ENCODE measurements at regions not wholly inside any gene's neighbourhood (a gene's known extent, or its start where the extent isn't known, plus 50 kb on each side); places are given as distances from the start of the nearest gene placed in this dataset.
"Not testable (repeated sequence)": the region's sequence is repeated elsewhere in the genome, so short reads cannot be mapped to it uniquely, and the experiment has no call there.

GRCh38 chr4:112003231-112003907 lies 141.9 kb upstream of the FAM241A start:
- DNase-seq (ENCODE audit: low read depth, low spot score), result no peak

GRCh38 chr4:112005027-112005426 lies 140.2 kb upstream of the FAM241A start:
- no peak for DNase-seq (ENCODE audit: low read depth, low spot score)

DNA sequence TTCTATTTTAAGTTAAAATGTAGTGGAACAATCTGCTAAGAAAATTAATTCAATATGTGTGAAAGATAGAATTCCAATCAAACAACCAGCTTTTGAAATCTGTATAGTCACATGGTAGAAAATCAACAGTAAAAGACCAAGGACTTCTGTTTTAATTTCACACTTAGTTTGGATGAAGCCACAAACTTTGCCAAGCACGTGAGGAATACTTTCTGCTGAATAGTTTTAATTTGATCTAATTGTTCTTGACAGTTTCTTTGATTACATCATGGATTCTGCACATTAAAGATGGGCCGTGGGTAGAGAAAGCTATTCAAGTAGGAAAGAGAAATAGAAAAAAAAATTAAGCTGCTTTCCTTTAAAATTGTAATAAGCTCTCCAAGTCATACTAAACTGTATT lies 137.9 kb upstream of the FAM241A start:
- DNase-seq (ENCODE audit: low read depth, low spot score), result no peak

- DNase-seq (ENCODE audit: low read depth, low spot score), result no peak
Observed at GRCh38 chr4:112015960-112016359, 129.3 kb upstream of the FAM241A start.

GRCh38 chr4:112023402-112023950 lies 121.8 kb upstream of the FAM241A start:
- no peak for DNase-seq (ENCODE audit: low read depth, low spot score)

- no peak for DNase-seq (ENCODE audit: low read depth, low spot score)
Observed at GRCh38 chr4:112026058-112026457, 119.2 kb upstream of the FAM241A start.

- no peak for DNase-seq (ENCODE audit: low read depth, low spot score)
Observed at GRCh38 chr4:112029771-112030171, 115.5 kb upstream of the FAM241A start.

DNA sequence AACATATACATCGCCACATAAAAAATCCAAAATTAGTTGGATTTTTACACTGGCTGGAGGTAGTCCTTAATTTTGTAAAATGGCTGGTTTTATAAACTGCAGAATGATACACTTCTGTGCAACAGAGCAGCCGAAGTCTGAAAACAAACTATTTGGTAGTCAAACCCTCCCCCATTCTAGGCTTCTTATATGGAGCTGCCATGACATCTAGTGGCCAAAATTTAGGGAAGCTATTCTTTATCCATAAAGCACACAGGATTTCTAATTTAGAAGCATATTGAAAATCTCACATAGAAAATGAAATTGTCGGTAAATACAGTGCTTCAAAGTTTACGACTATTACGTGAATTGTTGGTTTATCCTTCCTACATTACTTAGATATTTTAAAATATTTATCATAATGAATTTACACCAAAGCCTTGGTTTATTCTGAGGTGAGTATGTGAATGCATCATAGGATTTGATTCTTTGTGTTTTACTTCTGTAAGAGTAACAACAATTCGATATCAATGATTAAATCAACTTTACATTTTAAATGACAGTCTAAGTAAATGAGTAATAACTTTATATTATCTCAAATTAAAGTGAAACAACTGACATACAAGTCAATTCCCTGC lies 113.4 kb upstream of the FAM241A start:
- peak; percentile 14 for DNase-seq (ENCODE audit: low read depth, low spot score)

DNA sequence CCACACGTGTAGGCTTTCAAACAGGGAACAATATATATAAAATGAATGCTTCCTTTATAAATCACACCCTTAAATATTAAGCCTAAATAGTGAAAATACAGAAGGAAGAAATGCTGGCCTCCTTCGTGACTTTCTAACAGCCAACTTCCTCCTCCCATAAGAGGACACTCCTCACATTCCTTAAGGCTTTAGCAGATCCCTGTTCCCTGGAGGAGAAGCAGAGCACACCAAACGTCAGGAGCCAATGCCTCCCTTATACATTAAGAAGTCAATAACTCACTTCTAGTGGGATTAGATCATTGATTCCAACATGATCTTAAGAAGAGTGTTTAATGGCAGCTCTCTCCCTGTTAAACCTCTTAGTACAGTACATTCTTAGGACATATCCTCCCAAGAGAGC lies 108.4 kb upstream of the FAM241A start:
- peak; percentile 23 for DNase-seq (ENCODE audit: low read depth, low spot score)

GRCh38 chr4:112038861-112039260 lies 106.4 kb upstream of the FAM241A start:
- no peak for DNase-seq (ENCODE audit: low read depth, low spot score)

DNA sequence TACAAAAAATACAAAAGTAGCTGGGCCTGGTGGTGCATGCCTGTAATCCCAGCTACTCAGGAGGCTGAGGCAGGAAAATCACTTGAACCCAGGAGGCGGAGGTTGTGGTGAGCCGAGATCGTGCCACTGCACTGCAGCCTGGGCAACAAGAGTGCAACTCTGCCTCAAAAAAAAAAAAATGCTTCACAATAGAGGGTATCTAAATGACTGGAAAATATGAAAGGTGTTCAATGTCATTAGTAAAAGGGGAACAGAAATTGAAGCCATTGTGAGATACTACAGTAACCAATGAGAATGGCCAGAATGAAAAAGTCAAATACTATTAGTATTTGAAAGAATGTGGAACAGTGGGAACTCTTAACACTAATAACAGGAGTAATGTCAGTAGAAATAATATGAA lies 96.1 kb upstream of the FAM241A start:
- DNase-seq (ENCODE audit: low read depth, low spot score), result not testable (repeated sequence)

DNA sequence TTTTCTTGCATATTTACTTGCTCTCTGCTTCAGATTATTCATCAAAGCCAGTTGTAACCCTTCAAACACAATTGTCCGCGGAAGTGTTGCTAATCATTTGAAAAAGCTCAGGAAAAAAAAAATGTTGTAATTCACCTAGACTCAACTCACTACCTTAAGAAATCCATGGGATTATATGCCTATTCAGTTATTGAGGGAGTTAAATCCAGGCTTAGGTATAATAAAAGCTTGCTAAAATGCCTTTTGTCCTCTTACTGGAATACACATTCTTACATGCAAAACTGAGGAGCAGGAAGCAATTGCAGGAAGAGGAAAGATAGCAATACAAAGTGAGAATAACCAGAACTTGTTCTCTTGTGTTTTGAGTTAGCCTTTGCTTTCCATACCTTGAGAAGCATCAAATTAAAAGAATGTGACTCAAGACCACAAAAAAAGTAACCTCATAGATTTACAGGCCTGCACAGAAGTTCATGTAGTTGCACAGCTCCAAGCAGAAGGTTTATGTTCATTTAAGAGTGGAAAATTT lies 91.4 kb upstream of the FAM241A start:
- DNase-seq (ENCODE audit: low read depth, low spot score), result no peak

- DNase-seq (ENCODE audit: low read depth, low spot score), result peak; percentile 34
Observed at GRCh38 chr4:112055100-112055499, 90.2 kb upstream of the FAM241A start.

DNA sequence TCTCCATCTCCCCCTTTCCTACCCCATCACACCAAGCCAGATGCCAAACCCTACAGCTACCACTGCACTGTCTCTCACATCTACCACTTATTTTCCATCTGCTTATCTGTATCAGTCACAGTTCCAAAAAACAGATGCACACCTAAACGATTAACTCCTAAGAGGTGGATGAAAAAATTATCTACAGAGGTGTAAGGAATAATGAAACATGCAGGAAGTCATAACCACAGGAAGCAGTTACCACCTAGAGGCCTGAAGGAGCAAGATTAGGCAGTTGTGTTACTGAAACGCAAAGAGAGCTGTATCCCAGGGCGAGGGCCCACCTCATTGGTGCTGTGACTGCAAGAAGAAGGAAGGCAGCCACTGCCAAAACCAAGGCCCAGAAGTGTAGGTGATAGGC lies 87.8 kb upstream of the FAM241A start:
- DNase-seq (ENCODE audit: low read depth, low spot score), result no peak

DNA sequence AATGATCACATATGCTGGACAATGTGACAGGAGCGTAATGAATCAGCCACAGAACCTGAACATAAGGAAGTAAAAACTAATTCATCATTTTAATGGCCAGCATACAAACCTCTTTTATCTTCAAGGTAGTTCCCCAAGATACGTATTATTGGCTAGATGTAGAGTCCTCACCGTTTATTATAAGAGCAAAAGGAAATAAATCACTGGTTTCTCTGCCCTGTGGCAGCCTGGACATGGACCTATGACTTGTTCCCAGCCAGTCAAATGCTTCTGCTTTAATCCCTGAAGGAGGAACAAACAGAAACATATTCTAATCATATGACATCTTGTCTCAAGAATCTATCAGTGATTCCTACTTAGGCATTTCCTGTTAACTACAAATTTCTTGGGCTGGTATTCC lies 86.8 kb upstream of the FAM241A start:
- DNase-seq (ENCODE audit: low read depth, low spot score), result no peak

DNA sequence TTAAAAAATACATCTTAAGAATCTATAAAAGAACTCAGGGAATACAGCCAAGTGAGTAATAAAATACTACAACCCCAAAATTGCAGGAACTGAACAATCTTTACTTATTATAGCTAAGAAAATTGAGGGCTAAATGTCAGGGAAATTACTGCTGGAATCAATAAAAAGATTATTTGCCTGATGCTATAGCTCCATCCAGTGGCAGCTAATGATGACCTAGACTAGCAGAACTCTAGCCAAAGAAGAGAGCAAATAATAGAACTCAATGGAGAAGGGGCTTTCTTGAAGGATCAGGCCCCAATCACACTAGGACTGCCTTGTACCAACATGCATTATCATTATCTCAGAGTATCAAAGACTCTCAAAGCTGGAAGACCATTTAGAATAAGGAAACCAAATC lies 85.0 kb upstream of the FAM241A start:
- DNase-seq (ENCODE audit: low read depth, low spot score), result no peak

DNA sequence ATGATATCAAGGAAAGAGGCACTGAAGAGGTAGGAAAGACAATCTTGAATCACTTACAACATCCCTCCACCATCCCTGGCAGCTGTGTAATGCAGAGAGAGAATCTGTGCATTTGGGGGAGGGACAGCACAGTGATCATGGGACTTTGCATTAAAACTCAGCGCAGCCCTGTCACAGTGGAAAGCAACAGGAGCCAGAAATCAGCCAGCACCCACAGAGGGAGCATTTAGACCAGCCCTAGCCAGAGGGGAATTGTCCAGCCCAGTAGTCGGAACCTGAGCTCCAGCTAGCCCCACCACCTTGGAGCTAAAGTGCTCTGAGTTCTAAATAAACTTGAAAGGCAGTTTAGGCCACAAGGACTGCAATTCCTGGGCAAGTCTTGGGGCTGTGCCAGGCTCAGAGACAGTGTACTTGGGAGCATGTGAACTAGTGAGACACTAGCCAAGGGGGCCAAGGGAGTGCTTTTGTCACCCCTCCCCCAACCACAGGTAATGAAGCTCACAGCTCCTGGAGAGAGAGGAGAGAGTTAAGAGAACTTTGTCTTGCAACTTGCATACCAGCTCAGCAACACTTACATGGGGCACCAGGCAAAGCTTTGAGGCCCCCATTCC lies 83.9 kb upstream of the FAM241A start:
- peak; percentile 62 for DNase-seq (ENCODE audit: low read depth, low spot score)

DNA sequence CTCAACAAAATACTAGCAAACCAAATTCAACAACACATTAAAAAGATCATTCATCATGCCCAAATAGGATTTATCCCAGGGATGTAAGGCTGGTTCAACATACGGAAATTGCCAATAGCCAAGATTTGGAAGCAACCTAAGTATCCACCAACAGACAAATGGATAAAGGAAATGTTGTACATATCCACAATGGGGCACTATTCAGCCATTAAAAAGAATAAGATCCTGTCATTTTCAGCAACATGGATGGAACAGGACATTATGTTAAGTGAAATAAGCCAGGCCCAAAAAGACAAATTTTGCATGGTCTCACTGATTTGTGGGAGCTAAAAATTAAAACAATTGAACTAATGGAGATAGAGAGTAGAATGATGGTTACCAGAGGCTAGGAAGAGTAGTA lies 82.0 kb upstream of the FAM241A start:
- no peak for DNase-seq (ENCODE audit: low read depth, low spot score)

DNA sequence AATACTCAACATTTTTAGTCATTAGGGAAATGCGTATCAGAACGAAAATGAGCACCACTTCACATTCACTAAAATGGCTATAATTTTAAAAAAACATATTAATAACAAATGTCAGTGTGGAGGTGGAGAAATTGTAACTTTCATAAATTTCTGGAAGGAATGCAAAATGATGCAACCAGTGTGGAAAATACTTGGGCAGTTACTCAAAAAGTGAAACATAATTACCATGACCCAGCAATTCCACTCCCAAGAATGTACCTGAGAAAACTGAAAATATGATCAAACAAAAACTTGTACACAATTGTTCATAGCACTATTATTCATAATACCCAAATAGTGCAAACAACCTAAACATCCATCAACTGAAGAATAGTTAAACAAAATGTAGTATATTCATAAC lies 76.1 kb upstream of the FAM241A start:
- no peak for DNase-seq (ENCODE audit: low read depth, low spot score)

DNA sequence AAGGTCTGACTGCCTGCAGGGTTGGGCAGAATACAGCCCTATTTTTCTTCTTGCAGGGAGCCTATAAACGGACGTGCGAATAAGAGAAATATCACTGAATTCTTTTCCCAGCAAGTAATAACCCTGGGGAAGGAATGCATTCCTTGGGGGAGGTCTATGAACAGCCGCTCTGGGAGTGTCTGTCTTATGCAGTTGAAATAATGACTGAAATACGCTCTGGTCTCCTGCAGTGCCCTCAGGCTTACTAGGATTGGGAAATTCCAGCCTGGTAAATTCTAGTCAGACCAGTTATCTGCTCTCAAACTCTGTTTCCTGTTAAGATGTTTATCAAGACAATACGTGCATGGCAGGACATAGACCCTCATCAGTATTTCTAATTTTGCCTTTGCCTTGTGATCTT lies 72.1 kb upstream of the FAM241A start:
- peak; percentile 40 for DNase-seq (ENCODE audit: low read depth, low spot score)

DNA sequence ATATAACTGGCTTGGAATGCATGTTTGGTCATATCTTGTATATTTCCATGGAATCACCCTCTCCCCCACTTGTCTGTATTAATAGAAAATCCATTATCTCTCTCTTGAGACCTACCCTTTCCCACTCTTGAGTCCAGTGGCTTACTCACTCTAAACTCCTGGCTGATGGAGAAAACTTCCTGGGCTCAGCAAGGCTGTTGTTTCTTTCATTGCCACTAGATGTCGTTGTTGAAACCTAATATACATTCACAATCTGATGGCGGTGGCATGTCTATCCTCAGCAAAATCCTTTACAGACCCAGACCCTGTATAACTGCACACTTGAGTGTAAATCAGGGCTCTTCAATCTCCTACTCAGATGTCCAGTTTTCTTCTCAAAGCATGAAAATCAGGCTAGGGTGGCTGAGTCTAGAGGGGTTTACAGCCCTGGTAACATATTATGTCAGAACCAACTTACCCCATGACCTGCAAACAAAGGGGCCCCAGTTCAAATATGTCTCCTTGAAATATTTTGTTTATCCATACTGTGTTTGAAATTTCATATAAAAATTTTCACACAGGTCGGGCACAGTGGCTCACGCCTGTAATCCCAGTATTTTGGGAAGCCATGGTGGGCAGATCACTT lies 70.0 kb upstream of the FAM241A start:
- peak; percentile 66 for DNase-seq (ENCODE audit: low read depth, low spot score)

DNA sequence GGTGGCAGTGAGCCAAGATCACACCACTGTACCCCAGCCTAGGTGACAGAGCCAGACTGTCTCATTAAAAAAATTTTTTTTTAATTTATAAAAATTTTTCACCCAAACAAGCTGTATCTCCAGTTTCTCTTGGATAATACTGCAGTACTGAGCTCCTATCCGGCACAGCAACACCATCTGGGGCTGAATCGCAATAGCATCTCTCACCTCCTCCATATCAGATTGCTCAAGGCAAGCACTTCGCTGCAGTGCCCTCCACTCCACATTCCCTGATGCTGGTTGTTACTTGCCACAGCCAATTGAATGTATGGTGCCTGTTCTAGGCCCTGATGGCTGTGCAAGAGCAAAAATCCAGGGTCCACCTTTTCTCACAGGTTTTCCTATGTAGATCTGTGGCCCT lies 69.3 kb upstream of the FAM241A start:
- no peak for DNase-seq (ENCODE audit: low read depth, low spot score)
